Medulla oblongata (tissue), 1 donor: ENCODE measurements at regions not wholly inside any gene's neighbourhood (a gene's known extent, or its start where the extent isn't known, plus 50 kb on each side); places are given as distances from the start of the nearest gene placed in this dataset.

ENCODE experiments used
- DNase-seq: peaks from one replicate; pipeline ENCODE4 v3.0.0-alpha.2; 2015; ENCODE audit errors: extremely low spot score

DNA sequence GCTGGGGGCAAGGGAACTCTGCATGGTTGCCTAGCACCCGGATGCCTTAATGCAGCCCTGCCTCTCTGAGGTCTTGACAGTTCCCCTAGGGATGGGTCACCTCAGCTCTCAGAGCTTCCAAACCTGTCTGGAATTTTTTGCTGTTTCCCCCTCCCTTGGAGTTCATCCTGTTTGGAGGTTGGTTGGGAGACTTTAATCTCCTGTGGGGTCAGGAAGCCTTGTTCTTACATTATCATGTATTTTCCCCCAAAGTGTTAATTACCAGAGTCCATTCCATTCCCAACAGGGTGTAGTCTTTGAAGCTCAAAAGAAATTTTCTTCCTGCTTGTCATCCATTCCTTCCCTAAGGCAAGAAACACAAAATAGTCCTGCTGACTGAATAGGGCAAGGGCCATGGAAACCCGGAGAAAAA, 150.3 kb upstream of the SPRY4 start:
- DNase-seq, result no peak

DNA sequence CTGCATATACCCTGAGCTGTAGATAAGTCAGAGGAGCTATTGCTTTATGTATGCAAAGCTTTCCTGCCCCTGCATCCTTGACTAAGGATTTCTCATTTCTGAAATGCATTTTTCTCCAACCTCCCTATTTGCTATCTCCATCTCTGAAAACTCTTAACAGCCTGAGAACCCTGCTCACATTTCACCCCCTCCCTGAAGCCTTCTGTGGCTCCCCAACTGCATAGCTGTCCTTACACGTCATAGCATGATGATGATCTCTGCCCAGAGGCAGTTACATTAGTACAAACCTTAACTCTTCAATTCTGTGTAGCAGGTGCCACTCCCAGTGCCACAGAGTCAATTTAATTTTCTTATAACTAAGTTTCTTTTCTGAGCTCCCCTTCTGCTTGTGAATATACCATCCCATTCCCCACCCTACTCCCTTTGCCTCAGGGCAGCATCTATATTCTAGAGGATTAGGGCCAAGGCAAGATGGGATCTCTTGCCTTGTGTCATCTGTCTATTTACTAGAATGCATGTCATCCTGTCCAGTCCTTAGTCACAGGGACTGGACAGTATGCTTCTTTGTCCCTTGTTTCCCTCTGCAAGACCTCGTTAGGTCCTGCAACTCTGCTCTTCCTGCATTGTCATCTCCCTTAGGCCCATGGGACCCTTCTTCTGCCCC, 149.7 kb upstream of the SPRY4 start:
- no peak for DNase-seq

DNA sequence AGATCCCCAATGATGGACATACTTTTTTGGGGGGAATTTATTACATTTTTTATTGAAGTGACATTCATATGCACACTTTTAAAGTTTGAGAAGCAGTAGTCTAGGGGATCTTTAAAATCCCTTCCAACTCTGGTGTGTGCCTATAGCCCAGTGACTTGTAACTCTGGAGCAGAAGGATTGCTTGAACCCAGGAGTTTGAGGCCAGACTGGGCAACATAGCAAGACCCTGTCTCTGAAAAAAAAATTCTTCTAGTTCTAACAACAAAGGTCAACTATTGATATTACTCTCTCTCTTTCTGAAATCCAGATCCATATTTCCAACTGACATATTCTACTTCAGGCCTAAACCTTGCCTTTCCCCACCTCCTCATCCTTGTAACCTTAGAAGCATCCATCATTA, 148.2 kb upstream of the SPRY4 start:
- no peak for DNase-seq

DNA sequence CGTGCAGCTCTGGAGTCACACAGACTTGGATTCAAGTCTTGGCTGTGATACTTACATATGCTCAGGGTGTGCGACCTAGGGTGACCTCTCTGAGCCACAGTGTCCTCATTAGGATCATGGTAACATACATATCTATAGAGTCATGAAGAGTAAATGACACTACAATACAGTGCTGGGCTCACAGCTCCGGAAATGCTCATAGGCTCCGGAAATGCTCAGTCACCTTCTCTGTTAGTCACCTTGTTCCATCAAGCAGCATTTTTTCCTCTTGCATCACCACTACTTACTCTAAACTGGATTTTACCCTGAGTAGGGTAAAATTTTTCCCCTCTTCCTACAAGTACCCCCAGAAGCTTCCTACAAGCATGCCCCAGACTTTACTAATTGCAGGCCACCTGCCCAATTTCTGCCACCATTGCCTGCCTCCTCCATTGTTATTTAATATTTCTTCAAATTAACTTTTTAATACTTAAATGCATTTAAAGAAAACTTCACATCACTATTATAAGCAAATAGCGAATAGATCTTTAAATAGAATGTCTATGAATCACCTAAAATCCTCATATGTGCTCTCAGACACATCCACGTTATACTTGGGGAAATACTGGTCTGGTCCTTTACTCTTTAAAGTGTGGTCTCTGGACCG, 147.6 kb upstream of the SPRY4 start:
- DNase-seq, result no peak

DNA sequence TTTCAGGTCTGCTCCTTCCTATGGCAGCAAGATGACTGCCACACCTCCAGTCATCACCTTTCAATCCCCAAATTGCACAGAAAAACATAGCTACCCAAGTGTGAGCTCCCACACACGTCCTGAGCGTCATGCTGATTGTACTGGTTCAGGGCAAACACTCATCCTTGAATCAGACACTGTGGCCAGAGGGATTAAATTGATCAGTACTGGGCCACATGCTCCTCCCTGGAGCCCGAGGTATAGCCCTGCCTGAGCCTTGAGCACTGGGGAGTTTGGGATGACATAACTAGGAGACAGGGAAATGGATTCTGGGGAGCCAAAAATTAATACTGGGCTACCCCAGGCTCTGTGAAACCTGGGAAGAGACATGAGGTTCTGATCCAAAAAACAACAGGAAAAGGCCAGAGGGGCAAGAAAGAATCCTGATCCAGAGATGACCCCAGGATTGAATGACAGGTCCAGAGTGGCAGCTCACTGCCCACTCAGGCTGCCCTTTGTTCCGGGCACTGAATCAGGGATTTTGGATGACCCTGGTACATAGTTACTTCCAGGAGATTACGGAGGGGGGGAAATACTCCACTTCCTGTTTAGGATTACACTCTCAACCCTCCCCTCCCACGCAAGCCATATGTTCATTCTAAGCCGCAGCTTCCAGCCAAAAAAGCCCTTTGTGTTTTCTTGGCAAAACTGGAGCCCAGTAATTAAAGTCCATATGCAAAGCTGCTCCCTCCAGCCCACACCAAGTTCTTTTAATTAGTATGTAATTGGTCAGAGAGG, 141.6 kb upstream of the SPRY4 start:
- DNase-seq, result no peak

DNA sequence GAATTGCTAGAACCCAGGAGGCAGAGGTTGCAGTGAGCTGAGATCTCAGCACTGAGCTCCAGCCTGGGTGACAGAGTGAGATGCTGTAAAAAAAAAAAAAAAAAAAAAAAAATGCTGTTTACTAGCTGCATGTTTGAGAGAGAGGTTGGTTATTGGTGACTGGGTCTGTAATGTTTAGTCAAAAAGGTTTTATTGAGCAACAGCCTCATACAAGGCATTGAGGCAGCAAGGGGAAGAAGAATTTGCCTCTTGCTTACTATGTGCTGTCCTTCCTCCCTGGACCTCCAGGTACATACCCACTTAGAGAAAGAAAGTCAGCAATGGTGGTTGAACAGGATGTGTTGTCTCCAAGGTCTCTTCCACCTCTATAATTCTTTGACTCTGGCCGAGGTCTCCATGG, 140.7 kb upstream of the SPRY4 start:
- no peak for DNase-seq

DNA sequence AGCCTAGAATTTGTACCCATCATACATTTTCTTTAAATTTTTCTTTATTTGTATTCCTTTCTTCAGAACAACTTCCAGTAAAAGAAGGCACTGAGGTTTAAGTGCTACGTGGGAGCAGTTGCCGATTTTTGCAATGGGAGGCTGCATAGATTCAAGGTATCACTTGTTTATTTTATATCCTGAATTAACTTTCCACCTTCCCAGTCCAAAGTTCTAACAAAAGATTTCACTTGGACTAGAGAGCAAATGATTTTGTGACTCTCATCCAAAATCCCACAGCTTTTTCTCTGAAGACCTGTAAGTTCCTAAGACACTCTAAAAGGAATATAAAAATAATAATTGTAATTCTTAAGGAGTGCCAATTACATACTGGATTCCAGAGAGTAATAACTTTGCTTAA, 139.1 kb upstream of the SPRY4 start:
- DNase-seq, result no peak

DNA sequence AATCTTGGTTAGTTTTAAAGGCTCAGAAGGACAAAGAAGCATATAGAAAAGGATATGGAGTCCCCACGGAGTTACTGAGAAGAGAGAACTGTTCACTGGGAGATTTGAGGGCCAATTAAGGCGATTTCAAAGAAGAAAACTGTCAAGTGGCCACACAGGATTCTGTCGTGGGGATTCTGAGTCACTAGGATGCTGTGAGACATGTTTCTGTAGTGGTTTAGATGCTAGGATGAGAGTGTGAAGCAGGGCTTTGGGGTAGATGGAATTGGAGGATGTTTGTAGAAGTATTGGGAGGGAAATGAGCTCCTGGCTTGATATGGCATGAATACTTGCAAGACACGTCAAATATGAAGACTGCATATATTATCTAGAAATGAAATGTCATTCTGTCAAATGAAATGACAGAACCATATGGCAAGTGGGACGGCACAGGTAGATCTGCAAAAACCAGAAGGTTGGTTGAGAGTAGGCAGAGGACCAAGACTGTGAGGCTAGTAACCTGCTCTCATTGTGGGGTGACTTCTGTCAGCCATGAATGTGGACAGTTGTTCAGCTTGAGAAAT, 136.3 kb upstream of the SPRY4 start:
- DNase-seq, result no peak

DNA sequence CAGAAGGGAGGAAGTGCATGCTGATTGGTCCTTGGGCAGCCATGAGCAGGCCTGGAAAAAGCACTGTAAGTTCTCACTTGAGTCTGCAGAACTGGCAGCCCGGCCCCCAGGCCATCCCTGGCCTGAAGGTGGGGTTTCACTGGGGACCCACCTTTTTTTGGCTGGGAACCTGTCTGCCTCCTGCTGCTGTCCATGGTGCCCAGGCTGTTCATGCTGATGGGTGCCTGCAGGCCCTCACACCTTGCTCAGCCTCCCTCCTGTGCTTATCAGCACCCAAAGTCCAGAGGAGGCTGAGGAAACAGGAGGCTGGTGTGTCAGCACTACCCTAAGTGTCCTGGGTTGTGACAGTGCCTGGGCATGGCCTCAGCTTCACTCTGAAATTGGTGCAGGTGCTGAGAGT, 134.4 kb upstream of the SPRY4 start:
- DNase-seq, result no peak

DNA sequence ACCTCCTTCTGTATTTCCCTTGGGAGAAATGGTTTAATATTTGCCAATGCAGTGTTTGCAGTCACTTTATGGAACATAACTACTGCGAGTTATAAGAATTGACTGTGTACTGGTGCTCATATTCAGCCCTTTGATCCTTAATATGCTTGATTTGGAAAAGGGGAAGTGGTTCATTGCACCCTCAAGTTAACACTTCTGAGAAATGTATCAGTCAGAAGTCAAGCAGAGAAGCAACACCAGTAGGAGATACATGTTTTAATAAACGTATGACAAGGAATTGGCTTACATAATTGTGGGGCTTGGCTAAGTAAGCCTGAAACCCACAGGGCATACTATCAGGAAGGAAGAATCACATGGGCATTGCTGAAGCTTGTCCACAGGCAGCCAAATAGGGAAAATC, 131.0 kb upstream of the SPRY4 start:
- DNase-seq, result no peak

DNA sequence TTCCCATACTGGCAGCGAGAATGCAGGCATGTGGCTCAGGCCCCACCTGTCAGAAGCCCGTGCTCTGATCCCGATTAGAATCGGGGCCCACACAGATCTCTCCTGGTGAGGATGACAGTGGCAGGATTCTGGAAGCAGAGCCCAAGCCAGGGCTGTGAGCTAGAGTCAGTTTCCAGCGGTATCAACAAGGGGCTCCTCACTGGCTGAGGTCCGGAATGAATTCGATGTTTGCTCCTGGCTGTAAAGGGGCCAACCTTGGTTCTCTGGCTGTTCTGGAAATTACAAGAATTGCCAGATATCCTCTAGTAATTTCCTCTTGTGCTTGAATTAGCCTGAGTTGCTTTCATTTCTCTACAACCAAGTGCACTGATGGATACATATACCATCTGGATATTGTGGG, 129.1 kb upstream of the SPRY4 start:
- no peak for DNase-seq

DNA sequence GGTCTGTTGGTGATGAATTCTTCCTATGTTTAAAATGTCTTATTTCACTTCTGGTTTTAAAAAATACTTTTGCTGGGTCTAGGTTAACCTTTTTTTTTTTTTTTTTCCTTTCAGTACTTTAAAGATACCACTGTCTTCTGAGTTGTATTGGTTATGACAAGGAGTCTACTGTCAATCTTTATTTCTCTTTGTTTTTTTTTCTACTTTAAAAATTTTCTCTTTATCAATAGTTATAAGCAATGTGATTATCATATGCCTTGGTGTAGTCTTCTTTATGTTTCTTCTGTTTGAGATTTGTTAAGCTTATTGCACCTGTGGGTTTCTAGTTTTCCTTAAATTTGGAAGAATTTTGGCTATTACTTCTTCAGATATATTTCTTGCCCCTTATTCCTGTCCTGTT, 125.6 kb upstream of the SPRY4 start:
- DNase-seq, result no peak

DNA sequence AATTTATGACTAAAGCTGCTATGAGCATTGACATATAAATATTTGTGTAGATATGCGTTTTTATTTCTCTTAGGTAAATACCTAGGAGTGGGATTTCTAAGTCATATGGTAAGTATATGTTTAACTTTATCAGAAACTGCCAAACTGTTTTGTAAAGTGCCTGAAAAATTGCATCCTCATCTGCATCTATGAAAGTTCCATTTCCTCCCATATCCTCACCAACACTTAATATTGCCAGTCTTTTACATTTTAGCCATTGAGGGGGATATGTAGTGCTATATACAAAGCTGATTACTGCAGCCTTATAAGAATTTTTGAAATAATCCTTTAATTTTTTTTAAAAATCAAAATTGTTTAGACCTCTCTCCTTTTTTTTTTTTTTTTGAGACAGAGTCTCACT, 123.1 kb upstream of the SPRY4 start:
- DNase-seq, result no peak

DNA sequence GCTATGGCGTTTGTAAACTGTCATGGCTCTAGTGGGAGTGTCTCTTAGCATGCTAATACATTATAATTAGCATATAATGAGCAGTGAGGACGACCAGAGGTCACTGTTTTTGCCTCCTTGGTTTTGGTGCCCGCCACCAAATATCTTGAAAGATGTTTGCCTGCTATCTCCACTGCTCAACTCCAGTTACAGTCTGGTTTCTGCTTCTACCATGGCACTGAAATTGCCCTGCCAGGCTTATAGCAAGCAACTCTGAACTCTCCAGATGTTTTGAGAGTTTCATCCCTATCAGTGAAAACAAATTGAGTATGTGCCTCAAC, 122.1 kb upstream of the SPRY4 start:
- DNase-seq, result no peak

DNA sequence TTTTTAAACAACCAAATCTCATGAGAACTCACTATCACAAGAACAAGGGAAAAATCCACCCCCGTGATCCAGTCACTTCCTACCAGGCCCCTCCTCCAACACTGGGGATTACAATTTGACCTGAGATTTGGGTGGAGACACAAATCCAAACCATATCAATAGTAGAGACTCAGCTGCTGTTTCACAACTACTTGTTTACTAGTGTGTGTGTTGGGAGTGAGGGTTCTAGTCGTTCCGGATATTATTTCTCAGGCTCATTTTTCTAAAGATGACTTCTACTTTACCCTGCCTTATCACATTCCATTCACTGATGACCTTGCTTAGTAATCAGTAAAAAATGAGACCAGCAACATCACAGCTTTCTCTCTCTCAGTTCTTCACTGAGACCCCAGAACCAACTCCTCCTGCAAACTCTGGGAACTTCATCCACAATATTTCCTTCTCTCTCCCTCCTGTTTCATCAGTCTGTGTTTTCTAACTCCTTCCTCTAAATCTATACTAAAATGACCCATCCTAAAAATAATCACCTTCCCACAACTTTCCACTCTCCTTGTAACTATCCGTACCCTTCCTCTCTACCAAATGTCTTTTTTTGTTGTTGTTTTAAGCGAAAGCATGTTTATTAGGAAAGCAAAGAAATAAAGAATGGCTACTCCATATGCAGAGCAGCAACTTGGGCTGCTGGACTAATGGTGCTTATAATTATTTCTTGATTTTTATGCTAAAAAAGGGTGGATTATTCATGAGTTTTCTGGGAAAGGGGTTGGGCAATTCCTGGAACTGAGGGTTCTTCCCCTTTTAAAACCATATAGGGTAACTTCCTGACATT, 121.5 kb upstream of the SPRY4 start:
- no peak for DNase-seq

DNA sequence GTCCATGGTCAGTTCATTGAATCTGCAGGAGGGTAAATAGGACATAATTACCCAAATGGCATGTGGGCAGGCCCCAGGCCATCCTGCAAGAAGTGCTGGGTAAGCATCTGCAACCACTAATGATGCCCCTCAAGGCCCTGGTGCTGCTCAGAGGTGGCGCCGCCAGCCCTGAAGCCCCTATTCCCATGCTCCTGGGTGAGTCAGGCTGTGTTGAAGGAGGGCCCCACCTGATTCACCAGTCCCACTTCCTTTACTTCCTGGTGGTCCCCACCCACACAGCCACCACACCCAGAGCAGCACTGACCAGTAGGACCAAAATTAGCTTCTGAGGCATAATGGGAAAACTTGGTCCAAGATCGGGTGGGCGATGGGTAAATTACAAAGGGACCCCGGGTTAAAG, 120.4 kb upstream of the SPRY4 start:
- DNase-seq, result no peak

DNA sequence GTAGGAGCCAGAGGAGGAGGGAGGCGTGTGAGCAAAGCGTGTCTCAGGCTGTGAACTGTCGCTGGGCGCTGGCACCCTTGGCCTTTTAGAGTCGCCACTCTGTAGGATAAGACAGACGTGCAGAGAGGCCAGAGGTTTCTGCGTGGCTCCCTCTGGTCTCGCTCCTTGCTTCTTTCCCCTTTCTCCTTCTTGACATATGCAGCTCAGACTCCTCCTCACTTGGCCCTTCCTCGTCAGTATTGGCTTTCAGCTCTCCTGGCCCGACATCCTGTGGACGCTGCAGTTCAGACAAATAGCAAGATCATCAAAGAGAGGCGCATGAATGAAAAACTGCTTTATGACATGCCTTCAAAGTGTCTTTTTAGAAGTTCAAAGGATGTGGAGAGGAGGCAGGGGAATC, 116.8 kb upstream of the SPRY4 start:
- DNase-seq, result no peak

DNA sequence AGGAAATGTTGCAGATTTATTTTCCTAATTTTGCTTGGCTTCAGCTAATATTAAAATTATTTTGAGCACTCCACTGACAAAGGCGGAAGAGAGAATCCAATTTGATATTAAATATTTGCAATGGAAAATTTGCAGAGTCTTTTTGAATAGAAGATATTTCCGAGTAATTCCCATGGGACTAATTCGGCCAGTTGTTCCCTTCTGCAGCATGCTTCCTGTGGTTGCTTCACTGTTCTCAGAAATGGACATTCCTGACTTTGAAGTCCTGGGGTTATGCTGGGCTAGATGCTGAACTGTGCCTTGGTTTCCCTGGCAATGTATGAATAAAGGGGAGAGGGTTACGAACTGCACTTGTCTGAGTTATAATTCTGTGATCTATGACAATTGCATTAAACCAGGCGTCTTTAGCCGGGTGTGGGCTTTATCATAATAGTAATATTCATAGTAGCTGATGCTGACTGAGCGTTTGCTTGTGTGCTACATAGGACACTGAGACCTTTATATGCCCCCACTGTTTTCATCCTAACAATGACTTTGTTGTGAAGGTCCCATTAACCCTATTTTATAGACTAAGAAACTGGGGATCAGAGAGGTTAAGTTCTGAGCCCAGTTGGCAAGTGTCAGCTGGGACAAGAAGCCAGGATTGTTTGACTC, 114.5 kb upstream of the SPRY4 start:
- no peak for DNase-seq

DNA sequence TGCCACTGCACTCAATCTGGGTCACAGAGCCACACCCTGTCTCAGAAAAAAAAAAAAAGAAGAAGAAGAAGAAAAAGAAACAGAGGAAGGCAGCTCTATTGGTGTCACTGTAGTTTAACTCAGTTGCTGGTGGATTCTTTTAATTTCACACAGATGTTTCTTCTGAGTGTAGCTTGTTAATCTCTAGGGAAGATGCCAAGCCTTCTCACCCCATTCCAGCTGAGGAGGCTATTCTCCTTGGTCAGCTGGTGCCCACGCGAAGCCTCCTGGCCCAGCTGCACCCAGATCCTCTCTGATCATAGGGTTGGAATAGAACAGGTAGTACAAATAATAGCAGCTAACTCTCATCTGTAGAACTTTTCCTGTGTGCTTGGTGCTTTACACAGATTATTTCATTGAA, 113.8 kb upstream of the SPRY4 start:
- DNase-seq, result no peak

DNA sequence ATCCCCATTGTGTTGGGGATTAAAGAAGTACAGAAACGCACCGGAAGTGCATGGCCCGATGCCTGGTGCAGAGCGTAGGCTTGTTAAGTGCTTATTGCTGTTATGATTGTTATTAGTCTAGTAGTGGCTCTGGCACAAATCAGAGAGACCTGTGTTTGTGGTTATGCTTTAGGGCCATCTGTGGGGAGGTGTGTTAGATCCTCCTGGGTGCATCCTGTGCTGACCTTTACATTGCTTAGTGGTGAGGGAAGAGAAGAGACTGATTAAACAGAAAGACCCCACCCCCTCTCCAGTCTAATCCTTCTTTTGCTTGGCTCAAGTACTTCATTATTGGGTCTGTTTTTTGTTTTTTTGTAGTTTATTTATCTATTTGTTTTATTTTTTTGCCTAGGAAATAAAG, 112.7 kb upstream of the SPRY4 start:
- no peak for DNase-seq

DNA sequence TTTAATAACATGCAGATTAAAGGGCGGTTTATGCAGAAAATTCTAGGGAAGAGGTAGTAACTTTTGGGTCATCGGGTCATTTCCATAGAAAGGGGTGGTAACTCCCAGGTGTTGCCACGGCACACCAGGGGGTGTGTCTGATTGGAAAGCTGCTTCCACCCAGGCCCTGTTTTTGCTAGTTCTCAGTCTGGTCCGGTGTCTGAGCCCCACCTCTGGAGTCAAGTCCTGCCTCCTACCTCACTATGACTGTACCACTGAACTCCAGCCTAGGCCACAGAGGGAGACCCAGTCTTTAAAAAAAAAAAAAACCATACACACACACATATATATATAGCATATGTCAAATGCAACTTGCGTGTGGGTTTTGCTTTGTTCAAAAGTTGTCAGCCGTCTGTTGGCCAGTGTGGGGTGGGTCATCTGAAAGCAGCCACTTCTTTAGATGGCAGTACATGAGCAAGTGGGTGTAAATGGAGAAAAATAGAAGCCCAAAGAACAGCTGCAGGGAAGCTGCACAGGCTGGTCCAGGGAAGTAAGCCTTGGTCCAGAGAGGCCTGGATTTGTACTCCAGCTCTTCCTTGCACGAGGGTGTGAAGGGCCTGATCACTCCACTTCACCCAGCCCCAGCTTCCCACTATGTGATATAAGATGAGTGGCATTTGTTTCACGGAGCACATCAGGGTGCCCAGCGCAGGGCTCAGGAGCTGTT, 110.7 kb upstream of the SPRY4 start:
- no peak for DNase-seq
